Gastrocnemius medialis (tissue), 4 donors: ENCODE measurements at regions not wholly inside any gene's neighbourhood (a gene's known extent, or its start where the extent isn't known, plus 50 kb on each side); places are given as distances from the start of the nearest gene placed in this dataset.
"Not testable (repeated sequence)": the region's sequence is repeated elsewhere in the genome, so short reads cannot be mapped to it uniquely, and the experiment has no call there.

ENCODE experiments used
- ATAC-seq, 2 donors: fragments of 150-250 bp; one replicate each; pipeline ENCODE4 v1.9.1; 2016
- DNase-seq, 2 donors: peaks; one replicate each; pipeline ENCODE4 v3.0.0-alpha.2; 2019
- H3K27ac ChIP-seq, 4 donors: fragments of 200-600 bp; sonication (generic); 1 replicate in 1 of 4; 2 replicates in 3 of 4; pipeline ENCODE4 v1.5.1; 2016 to 2018; ENCODE audit warnings: mild to moderate bottlenecking in 2 of 4, moderate library complexity in 1 of 4
- H3K27me3 ChIP-seq, 3 donors: fragments of 200-600 bp; sonication (generic) in 2 of 3; 1 replicate in 1 of 3; 2 replicates in 2 of 3; pipeline versions ENCODE4 v1.5.1 to v1.6.0; 2016 to 2019; ENCODE audit warnings: mild to moderate bottlenecking in 1 of 3, moderate library complexity in 1 of 3
- H3K36me3 ChIP-seq, 2 donors: fragments of 200-600 bp; sonication (generic) in 1 of 2; one replicate each; pipeline ENCODE4 v1.5.1; 2017 to 2018
- H3K4me1 ChIP-seq, 2 donors: fragments of 200-600 bp; sonication (generic) in 1 of 2; one replicate each; pipeline ENCODE4 v1.5.1; 2016 to 2017; ENCODE audit warnings: mild to moderate bottlenecking in 2 of 2
- H3K4me3 ChIP-seq, 4 donors: fragments of 200-600 bp; sonication (generic) in 3 of 4; 1 replicate in 1 of 4; 2 replicates in 3 of 4; pipeline ENCODE4 v1.5.1; 2016 to 2019; ENCODE audit warnings: mild to moderate bottlenecking in 2 of 4
- H3K9me3 ChIP-seq, 3 donors: fragments of 200-600 bp; sonication (generic) in 2 of 3; 1 replicate in 1 of 3; 2 replicates in 2 of 3; pipeline ENCODE4 v1.5.1; 2016 to 2019
- POLR2A ChIP-seq, 2 donors: fragments of 450-650 bp; IDR thresholded peaks; one replicate each; pipeline ENCODE4 v1.6.1; 2017; ENCODE audit warnings: antibody characterized with exemption in 2 of 2, mild to moderate bottlenecking in 2 of 2, moderate library complexity in 2 of 2
- in situ Hi-C, 4 donors: fragments of 200-750 bp; cut with MboI; loops; one replicate each; pipeline versions ENCODE4 v1.15.0 to v1.8.0; 2017; ENCODE audit warnings: low sequenced_read_pairs in 4 of 4
- intact Hi-C: fragments of 100-400 bp; cut with DNase I; formaldehyde crosslinking; loops from one replicate; pipeline ENCODE4 v1.15.1; 2023; ENCODE audit warnings: low total_unique reads
- TF ChIP-seq, protein P1 (sequence below), 5 experiments: fragments of 450-650 bp in 3 of 5; fragments of 200-600 bp in 2 of 5; sonication (generic) in 2 of 5; IDR thresholded peaks in 4 of 5; conservative IDR thresholded peaks in 1 of 5; 1 replicate in 4 of 5; 2 replicates in 1 of 5; pipeline ENCODE4 v1.5.1; 2016 to 2019; ENCODE audit warnings: antibody characterized with exemption in 5 of 5, mild to moderate bottlenecking in 3 of 5, moderate library complexity in 3 of 5

DNA sequence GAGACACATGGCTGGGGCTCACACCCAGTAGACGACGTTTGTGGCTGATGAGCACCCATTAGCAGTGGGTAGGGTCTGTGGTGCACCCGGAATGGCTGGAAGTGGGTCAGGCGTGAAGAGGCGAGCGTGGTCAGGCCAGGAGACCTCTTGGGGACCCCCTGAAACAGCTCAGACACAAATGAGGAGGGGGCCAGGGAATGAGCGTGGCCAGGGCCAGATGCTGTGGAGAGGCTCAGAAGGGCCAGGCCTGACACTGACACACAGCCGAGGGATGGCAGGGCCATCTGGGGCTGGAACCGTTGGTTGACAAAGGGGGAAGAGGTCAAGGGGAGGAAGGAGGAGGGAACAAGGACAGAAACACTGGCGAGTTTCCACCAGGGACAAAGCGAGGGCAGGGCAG lies 162.8 kb downstream of the SHANK2 start:
- H3K4me3 ChIP-seq: no peak overlapping the region
- no peak overlapping the region for H3K27ac ChIP-seq
- H3K27me3 ChIP-seq: no peaks in the 10 kb centered on the region
- H3K4me1 ChIP-seq: no peaks in the 10 kb centered on the region
- no peak for ATAC-seq
- DNase-seq: no peak
- no peaks in the 10 kb centered on the region for H3K9me3 ChIP-seq
- in situ Hi-C loops: no loop called here
- TF ChIP-seq POLR2A (IDR thresholded peaks at IDR 0.05): no peak
- TF ChIP-seq, protein P1, sequence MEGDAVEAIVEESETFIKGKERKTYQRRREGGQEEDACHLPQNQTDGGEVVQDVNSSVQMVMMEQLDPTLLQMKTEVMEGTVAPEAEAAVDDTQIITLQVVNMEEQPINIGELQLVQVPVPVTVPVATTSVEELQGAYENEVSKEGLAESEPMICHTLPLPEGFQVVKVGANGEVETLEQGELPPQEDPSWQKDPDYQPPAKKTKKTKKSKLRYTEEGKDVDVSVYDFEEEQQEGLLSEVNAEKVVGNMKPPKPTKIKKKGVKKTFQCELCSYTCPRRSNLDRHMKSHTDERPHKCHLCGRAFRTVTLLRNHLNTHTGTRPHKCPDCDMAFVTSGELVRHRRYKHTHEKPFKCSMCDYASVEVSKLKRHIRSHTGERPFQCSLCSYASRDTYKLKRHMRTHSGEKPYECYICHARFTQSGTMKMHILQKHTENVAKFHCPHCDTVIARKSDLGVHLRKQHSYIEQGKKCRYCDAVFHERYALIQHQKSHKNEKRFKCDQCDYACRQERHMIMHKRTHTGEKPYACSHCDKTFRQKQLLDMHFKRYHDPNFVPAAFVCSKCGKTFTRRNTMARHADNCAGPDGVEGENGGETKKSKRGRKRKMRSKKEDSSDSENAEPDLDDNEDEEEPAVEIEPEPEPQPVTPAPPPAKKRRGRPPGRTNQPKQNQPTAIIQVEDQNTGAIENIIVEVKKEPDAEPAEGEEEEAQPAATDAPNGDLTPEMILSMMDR (IDR thresholded peaks at IDR 0.05 in 4 of 5, conservative IDR thresholded peaks at IDR 0.05 in 1 of 5): no peak
- no peaks in the 10 kb centered on the region for H3K36me3 ChIP-seq
- intact Hi-C loops: no loop called here

DNA sequence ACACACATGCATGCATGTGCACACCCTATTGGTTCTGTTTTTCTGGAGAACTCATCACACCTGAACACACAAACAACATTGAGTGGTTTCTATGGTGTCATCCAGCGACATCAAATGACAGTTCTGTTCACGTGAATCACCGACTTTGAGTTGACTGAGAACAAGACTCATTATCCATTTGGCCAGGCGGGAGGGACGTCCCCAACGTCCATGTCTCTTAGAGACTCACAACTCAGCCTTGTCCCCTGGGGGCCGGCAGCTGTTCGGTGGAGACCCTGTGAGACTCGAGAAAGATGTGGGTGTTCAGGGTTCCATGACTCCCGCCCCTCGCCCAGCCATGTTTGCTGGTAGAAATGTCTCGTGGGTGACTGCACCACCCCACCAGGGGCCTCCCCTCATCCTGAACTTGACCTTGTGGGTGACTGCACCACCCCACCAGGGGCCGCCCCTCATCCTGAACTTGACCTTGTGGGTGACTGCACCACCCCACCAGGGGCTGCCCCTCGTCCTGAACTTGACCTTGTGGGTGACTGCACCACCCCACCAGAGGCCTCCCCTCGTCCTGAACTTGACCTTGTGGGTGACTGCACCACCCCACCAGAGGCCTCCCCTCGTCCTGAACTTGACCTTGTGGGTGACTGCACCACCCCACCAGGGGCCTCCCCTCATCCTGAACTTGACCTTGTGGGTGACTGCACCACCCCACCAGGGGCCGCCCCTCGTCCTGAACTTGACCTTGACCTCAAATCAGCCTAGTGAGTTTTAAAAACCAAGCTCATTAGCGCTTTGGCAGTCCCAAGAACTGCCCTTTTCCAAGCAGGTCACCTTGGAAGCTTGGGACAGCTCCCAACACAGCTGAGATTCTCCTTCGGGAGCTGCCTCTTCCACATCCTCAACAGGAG lies 163.8 kb downstream of the SHANK2 start:
- ATAC-seq, H3K4me1 ChIP-seq, H3K27ac ChIP-seq, DNase-seq, H3K27me3 ChIP-seq, H3K4me3 ChIP-seq, in situ Hi-C loops, H3K36me3 ChIP-seq, intact Hi-C loops, H3K9me3 ChIP-seq: not testable (repeated sequence)

DNA sequence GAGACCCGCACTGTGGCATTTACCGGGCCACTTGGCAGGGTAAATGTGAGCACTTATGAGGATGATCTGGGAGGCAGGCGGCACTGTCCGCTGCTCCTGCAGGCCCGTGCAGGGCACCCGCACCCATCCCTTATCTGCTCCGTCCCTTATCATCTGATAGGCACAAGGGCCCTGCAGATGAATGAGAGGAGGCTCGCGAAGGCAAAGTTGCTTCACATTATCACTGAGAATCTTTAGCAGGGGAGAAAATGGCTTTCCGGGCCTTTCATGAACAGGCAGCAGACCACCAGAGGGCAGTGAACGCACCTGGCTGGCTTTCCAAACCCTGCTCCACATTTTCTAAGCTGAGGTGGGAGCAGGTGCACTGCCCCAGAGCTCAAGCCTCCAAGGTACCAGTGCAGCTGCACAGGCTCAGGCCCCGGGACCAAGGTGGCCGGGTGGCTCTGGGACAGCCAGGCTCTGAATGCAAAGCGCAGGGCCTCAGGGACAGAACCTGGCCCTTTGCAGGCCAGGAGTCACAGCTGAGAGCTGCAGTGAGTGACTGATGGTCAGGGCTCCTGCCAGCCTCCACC lies 165.6 kb downstream of the SHANK2 start:
- H3K27me3 ChIP-seq: peaks cover 0 to 2% (median 0%) of the 10 kb centered on the region in 3 donors
- ATAC-seq (no peak), DNase-seq (no peak)
- TF ChIP-seq, protein P1 (IDR thresholded peaks at IDR 0.05 in 4 of 5, conservative IDR thresholded peaks at IDR 0.05 in 1 of 5): peak in 1 of 5 experiments; percentile 12
- no peak for TF ChIP-seq POLR2A (IDR thresholded peaks at IDR 0.05)
- in situ Hi-C loops: no loop called here
- no peaks in the 10 kb centered on the region for H3K4me1 ChIP-seq
- no peak overlapping the region for H3K4me3 ChIP-seq
- H3K36me3 ChIP-seq: no peaks in the 10 kb centered on the region
- intact Hi-C loops: no loop called here
- H3K27ac ChIP-seq: no peak overlapping the region
- no peaks in the 10 kb centered on the region for H3K9me3 ChIP-seq

DNA sequence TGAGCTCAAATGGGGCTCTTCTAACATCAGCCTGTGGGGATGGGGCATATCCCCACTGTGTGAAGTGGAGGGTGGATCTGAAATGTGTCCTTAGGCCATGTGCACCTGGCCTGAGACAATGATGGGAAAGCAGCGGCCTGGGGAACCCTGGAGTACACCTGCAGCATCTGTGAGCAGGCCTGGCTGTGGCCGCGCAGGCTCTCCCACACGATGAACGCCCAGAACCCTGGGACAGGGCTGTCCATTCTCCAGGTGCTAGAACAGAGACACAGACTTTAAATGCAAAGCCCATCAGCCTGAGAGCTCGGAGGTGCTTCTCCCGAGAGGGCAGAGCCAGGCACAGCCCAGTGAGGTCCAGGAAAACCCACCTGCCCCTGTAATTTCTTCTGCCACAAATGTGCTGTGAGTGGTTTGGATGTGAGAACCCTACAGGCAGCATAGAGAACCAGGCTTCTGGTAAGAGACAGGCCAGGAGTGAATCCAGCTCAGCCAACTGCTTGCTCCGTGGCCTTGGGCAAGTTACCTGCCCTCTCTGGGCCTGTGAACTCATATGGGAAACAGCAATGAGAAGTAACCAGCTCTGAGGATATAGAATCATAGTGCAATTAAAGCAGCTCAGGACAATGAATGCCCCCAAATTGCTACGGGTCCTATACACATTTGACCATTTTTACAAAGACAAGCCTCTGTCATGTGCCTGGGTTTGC lies 167.9 kb downstream of the SHANK2 start:
- in situ Hi-C loops: no loop called here
- DNase-seq: no peak
- Histone ChIP-seq H3K27me3 (peaks cover 0 to 8% (median 0%) of the 10 kb centered on the region in 3 donors), H3K4me3 (no peak overlapping the region), H3K4me1 (no peaks in the 10 kb centered on the region), H3K27ac (no peak overlapping the region), H3K9me3 (no peaks in the 10 kb centered on the region), H3K36me3 (no peaks in the 10 kb centered on the region)
- intact Hi-C loops: no loop called here
- ATAC-seq: no peak
- TF ChIP-seq, protein P1 (IDR thresholded peaks at IDR 0.05 in 4 of 5, conservative IDR thresholded peaks at IDR 0.05 in 1 of 5): no peak
- no peak for TF ChIP-seq POLR2A (IDR thresholded peaks at IDR 0.05)

DNA sequence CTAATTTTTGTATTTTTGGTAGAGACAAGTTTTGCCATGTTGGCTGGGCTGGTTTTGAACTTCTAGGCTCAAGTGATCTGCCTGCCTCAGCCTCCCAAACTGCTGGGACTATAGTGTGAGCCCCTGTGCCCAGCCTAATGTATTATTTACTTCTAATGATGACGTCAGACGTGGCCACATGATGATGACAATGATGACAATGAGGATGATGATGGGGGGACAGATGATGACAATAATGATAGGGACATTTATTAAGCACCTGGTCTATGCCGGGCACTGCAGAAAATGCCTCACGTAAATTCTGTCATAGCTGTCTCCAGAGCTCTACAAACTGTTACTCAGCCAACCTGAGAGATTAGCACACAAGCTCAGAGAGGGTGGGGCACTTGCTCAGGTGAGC lies 169.3 kb downstream of the SHANK2 start:
- Histone ChIP-seq H3K27ac (no peak overlapping the region), H3K36me3 (no peaks in the 10 kb centered on the region), H3K9me3 (no peaks in the 10 kb centered on the region), H3K4me3 (no peak overlapping the region), H3K4me1 (no peaks in the 10 kb centered on the region), H3K27me3 (peaks cover 0 to 8% (median 0%) of the 10 kb centered on the region in 3 donors)
- in situ Hi-C loops: no loop called here
- intact Hi-C loops: no loop called here
- DNase-seq: no peak
- TF ChIP-seq, protein P1 (IDR thresholded peaks at IDR 0.05 in 4 of 5, conservative IDR thresholded peaks at IDR 0.05 in 1 of 5): no peak
- no peak for TF ChIP-seq POLR2A (IDR thresholded peaks at IDR 0.05)
- no peak for ATAC-seq
